HEK293T (cell line): ENCODE measurements at regions not wholly inside any gene's neighbourhood (a gene's known extent, or its start where the extent isn't known, plus 50 kb on each side); places are given as distances from the start of the nearest gene placed in this dataset.

Experiments used
- CTBP1 ChIP-seq: fragments of 450-650 bp; IDR thresholded peaks from 2 replicates; pipeline ENCODE4 v1.6.1; 2016; ENCODE audit warnings: borderline replicate concordance
- FOXA1 ChIP-seq: fragments of 450-650 bp; IDR thresholded peaks from 2 replicates; pipeline ENCODE4 v1.6.1; 2016; ENCODE audit warnings: mild to moderate bottlenecking
- FOXK2 ChIP-seq: fragments of 450-650 bp; IDR thresholded peaks from 2 replicates; pipeline ENCODE4 v1.6.1; 2016; ENCODE audit warnings: mild to moderate bottlenecking
- FOXM1 ChIP-seq: fragments of 450-650 bp; IDR thresholded peaks from 2 replicates; pipeline ENCODE4 v1.6.1; 2017; ENCODE audit warnings: mild to moderate bottlenecking, borderline replicate concordance
- L3MBTL2 ChIP-seq: fragments of 450-650 bp; conservative IDR thresholded peaks from 2 replicates; pipeline ENCODE4 v1.6.1; 2016; ENCODE audit warnings: mild to moderate bottlenecking
- NFRKB ChIP-seq: fragments of 450-650 bp; IDR thresholded peaks from 2 replicates; pipeline ENCODE4 v1.6.1; 2016; ENCODE audit warnings: mild to moderate bottlenecking, moderate library complexity
- SP1 ChIP-seq: fragments of 450-650 bp; IDR thresholded peaks from 2 replicates; pipeline ENCODE4 v1.6.1; 2017
- SUZ12 ChIP-seq: fragments of 450-650 bp; IDR thresholded peaks from 2 replicates; pipeline ENCODE4 v1.6.1; 2016; ENCODE audit warnings: mild to moderate bottlenecking
- TARDBP ChIP-seq: fragments of 450-650 bp; IDR thresholded peaks from 2 replicates; pipeline ENCODE4 v1.6.1; 2016

DNA sequence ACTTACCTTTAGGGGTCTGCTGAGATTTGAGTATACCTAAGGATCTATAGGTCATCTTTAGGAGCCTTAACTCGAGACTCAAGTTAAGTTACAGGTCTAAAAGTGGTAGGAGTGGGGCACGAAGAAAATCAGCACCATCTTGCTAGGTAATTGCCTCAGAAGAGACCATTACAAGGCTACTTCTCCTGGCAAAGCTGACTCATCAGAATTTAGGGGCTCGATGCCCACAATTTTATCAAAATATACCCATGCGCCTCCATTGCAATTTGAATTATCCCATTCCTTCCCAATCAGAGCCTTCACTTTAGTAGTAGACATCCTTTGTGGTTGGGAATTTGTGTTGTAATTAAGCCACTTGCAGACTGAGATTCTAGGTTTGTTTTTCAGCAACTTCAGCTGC lies 1994.3 kb downstream of the MRPL39 start:
- no peak for TF ChIP-seq CTBP1
- no peak for TF ChIP-seq FOXA1
- no peak for TF ChIP-seq SP1
- TF ChIP-seq NFRKB = no peak
- no peak for TF ChIP-seq FOXK2
- no peak for TF ChIP-seq FOXM1
- no peak for TF ChIP-seq L3MBTL2
- TF ChIP-seq SUZ12 = no peak
- no peak for TF ChIP-seq TARDBP
